K562 (cell line): ENCODE measurements at regions not wholly inside any gene's neighbourhood (a gene's known extent, or its start where the extent isn't known, plus 50 kb on each side); places are given as distances from the start of the nearest gene placed in this dataset.

Experiments
- BHLHE40 ChIP-seq: IDR thresholded peaks from 2 replicates; pipeline ENCODE4 v1.6.1; 2011; ENCODE audit warnings: low read length, improper control_type of control experiment
- DNMT1 ChIP-seq: fragments of 450-650 bp; IDR thresholded peaks from 2 replicates; pipeline ENCODE4 v1.6.1; 2016; ENCODE audit warnings: antibody characterized with exemption, mild to moderate bottlenecking
- HINFP ChIP-seq: fragments of 450-650 bp; conservative IDR thresholded peaks from 2 replicates; pipeline ENCODE4 v1.6.1; 2016; ENCODE audit warnings: missing genetic modification characterization, low read depth, mild to moderate bottlenecking, control low read depth, missing compliant biosample characterization
- RREB1 ChIP-seq: fragments of 250-450 bp; sonication (Bioruptor Pico); IDR thresholded peaks from 2 replicates; pipeline ENCODE4 v1.4.0; 2020
- ZNF318 ChIP-seq, 2 experiments: fragments of 450-650 bp; IDR thresholded peaks; 2 replicates each; pipeline ENCODE4 v1.6.1; 2016; ENCODE audit warnings: mild to moderate bottlenecking in 2 of 2, borderline replicate concordance in 1 of 2, low read depth in 1 of 2, moderate library complexity in 1 of 2

- TF ChIP-seq HINFP (tag) (peak; percentile 88), RREB1 (CRISPR knock-in tag) (no peak), BHLHE40 (no peak), DNMT1 (no peak), ZNF318 (IDR thresholded peaks at IDR 0.05; ENCODE audit: borderline replicate concordance in 1 of 2, low read depth in 1 of 2) (no peak)
These were observed 56.1 kb upstream of the FOXC1 start (continued) for GRCh38 chr6:1553562-1554083.
